Cerebellar nuclear complex (tissue), 1 donor: ENCODE measurements at regions not wholly inside any gene's neighbourhood (a gene's known extent, or its start where the extent isn't known, plus 50 kb on each side); places are given as distances from the start of the nearest gene placed in this dataset.
"Not testable (repeated sequence)": the region's sequence is repeated elsewhere in the genome, so short reads cannot be mapped to it uniquely, and the experiment has no call there.

ENCODE experiments used
- DNase-seq, 2 experiments: peaks; one replicate each; lab custom pipeline; 2025; lab: John Stamatoyannopoulos, UW

GRCh38 chr13:103898481-103898880 lies 832.3 kb upstream of the SLC10A2 start:
- no peak for DNase-seq

GRCh38 chr13:103895835-103896531 lies 829.8 kb upstream of the SLC10A2 start:
- no peak for DNase-seq

GRCh38 chr13:103894626-103895025 lies 828.4 kb upstream of the SLC10A2 start:
- DNase-seq, result no peak

GRCh38 chr13:103884101-103884723 lies 818.0 kb upstream of the SLC10A2 start:
- no peak for DNase-seq

GRCh38 chr13:103883698-103884097 lies 817.5 kb upstream of the SLC10A2 start:
- DNase-seq, result no peak

- no peak for DNase-seq
Observed at GRCh38 chr13:103883164-103883563, 816.9 kb upstream of the SLC10A2 start.

- not testable (repeated sequence) for DNase-seq
Observed at GRCh38 chr13:103880146-103880545, 813.9 kb upstream of the SLC10A2 start.

- no peak for DNase-seq
Observed at GRCh38 chr13:103878891-103879605, 812.8 kb upstream of the SLC10A2 start.

- no peak for DNase-seq
Observed at GRCh38 chr13:103876571-103876970, 810.4 kb upstream of the SLC10A2 start.

- DNase-seq, result no peak
Observed at GRCh38 chr13:103873725-103874124, 807.5 kb upstream of the SLC10A2 start.

- no peak for DNase-seq
Observed at GRCh38 chr13:103866048-103866447, 799.8 kb upstream of the SLC10A2 start.

GRCh38 chr13:103862525-103862924 lies 796.3 kb upstream of the SLC10A2 start:
- no peak for DNase-seq

- no peak for DNase-seq
Observed at GRCh38 chr13:103859952-103860351, 793.7 kb upstream of the SLC10A2 start.

- no peak for DNase-seq
Observed at GRCh38 chr13:103852036-103852435, 785.8 kb upstream of the SLC10A2 start.

- no peak for DNase-seq
Observed at GRCh38 chr13:103844471-103844870, 778.3 kb upstream of the SLC10A2 start.

- DNase-seq, result no peak
Observed at GRCh38 chr13:103839460-103839859, 773.2 kb upstream of the SLC10A2 start.

- no peak for DNase-seq
Observed at GRCh38 chr13:103835052-103835451, 768.8 kb upstream of the SLC10A2 start.

- no peak for DNase-seq
Observed at GRCh38 chr13:103833294-103833852, 767.2 kb upstream of the SLC10A2 start.

- DNase-seq, result no peak
Observed at GRCh38 chr13:103815619-103816018, 749.4 kb upstream of the SLC10A2 start.

GRCh38 chr13:103812971-103813370 lies 746.8 kb upstream of the SLC10A2 start:
- no peak for DNase-seq

GRCh38 chr13:103812558-103812957 lies 746.3 kb upstream of the SLC10A2 start:
- DNase-seq, result no peak

GRCh38 chr13:103810026-103810425 lies 743.8 kb upstream of the SLC10A2 start:
- DNase-seq, result no peak

- DNase-seq, result no peak
Observed at GRCh38 chr13:103805771-103806170, 739.6 kb upstream of the SLC10A2 start.
